Medulla oblongata (tissue), 1 donor: ENCODE measurements at regions not wholly inside any gene's neighbourhood (a gene's known extent, or its start where the extent isn't known, plus 50 kb on each side); places are given as distances from the start of the nearest gene placed in this dataset.

Source experiments
- DNase-seq: peaks from one replicate; pipeline ENCODE4 v3.0.0-alpha.2; 2015; ENCODE audit errors: extremely low spot score

DNA sequence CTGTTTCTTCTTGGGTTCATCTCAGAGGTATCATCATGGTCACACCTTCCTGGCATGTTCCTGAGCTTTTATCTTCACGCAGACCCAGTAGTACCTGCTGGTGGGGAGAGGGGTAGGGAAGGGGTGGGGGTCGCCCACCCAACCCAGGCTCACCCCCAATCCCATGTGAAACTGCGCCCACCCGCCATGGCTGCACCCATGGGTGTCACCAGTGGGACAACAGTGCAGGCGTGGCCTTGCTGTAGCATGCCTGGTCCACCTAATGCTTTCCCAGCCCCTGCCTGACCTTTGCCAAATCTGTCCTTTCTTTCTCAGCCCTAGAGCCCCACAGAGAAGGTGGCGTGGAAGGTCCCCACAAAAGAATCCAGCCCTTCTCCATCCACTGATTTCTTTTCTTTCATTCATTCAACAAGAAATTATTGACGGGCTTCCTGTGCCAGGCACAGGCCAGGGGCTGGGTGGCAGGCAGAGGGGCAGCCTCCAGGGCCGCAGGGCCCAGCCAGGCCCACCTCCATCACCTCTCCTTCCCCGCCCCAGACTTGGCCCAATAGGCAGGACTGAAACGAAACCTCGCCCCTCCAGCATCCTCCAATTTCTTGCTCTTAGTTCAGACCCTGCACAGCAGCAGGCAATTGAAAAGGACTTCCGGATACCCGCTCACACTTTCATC lies 79.1 kb upstream of the TNRC6C start:
- no peak for DNase-seq

- no peak for DNase-seq
These were observed 78.6 kb upstream of the TNRC6C start for GRCh38 chr17:77879896-77880280.

- no peak for DNase-seq
These were observed 77.6 kb upstream of the TNRC6C start for GRCh38 chr17:77880711-77881450.

DNA sequence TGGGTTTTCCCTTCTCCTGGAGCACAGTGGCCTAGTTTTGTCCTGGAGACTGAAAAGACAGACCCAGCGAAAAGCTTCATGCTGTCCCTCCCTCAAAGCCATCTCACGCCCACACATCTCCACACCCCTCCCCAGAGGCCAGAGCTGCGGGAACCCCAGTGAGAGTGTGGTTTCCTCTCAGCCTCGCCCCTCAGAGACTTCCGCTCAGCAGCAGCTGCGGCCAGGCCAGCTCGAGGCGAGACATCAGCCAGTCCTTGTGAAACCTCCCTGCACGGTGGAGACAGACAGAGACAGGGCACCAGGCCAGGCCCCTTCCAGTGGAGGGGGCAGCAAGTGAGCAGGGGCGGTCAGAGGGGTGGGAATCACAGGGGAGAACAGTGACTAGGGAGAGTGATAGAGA lies 77.0 kb upstream of the TNRC6C start:
- peak; percentile 68 for DNase-seq

GRCh38 chr17:77882040-77882439 lies 76.5 kb upstream of the TNRC6C start:
- no peak for DNase-seq

- DNase-seq = peak; percentile 79
These were observed 75.9 kb upstream of the TNRC6C start for GRCh38 chr17:77882481-77883212.

DNA sequence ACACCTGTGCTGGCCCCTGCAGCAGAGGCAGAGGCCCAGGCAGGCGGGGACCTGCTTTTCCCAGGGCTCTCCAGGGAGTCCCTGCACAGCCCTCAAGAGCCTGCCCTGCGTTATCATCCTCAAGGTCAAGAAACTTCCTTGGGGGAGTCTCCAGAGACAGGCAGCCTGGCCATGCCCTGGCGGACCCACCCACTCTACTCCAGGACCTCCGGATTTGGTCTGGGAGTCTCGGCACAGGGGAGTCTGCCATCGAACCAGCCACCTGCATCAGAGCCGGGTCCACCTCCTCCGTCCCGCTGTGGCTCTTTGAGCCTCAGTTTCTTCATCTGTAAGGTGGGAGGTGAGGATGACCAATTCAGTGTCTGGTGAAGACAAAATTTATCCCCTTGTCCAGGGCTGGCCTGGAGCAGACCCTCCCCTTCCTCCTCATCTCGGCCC lies 75.3 kb upstream of the TNRC6C start:
- no peak for DNase-seq

DNA sequence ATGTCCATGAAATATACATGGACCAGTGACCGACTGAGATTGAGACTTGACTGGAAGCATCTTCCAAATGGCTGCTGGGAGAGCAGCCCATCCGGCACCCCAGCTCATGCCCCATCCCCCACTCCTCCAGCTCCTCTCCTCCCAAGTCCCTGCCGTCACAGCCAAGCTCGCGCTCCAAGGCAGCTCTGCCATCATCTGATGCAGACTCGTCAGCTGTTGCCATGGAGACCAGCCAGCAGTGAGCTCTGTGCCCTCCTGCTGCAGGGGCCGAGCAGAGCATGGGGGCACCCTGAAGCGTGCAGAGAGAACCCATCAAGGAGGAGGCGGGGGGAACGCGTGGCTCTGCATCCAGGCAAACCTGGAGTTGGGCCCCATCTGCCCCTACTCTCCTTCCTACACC lies 74.5 kb upstream of the TNRC6C start:
- peak; percentile 92 for DNase-seq

GRCh38 chr17:77884967-77885641 lies 73.4 kb upstream of the TNRC6C start:
- no peak for DNase-seq

- DNase-seq = no peak
These were observed 72.7 kb upstream of the TNRC6C start for GRCh38 chr17:77885678-77886386.

DNA sequence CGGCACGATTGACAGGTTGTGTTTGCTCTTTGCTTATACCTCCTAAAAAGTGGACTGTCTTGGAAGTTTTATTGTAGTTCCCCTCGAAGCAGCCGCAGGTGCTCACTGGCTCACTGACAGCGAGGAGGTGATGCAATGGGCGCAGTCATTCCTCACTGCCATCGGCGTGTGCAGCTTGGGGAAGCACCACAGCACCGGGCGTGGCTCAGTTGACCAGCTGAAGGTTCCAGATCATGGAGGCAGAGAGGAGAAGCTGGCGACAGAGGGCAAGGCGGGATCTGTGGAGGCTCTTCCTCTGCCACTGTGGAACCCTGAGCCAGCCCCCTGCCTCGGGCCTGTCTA lies 72.1 kb upstream of the TNRC6C start:
- DNase-seq = no peak

DNA sequence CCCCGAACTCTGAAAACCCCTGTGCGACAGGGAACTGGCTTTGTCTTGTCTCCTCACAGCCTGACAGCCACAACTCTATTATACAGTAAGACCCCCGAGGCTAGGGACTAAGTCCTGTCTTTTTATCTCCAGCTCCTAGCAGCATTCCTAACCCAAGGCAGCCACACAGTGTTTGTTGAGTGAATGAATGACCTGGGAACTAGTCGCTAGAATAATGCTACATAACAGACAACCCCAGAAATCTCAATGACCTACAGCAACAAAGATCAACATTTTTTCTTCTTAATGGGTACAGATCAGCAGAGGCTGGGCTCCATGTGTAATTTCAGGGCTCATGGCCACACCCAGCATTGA lies 71.4 kb upstream of the TNRC6C start:
- DNase-seq = no peak

- DNase-seq = peak; percentile 68
These were observed 70.8 kb upstream of the TNRC6C start for GRCh38 chr17:77887464-77888241.

GRCh38 chr17:77888242-77889134 lies 70.0 kb upstream of the TNRC6C start:
- no peak for DNase-seq

DNA sequence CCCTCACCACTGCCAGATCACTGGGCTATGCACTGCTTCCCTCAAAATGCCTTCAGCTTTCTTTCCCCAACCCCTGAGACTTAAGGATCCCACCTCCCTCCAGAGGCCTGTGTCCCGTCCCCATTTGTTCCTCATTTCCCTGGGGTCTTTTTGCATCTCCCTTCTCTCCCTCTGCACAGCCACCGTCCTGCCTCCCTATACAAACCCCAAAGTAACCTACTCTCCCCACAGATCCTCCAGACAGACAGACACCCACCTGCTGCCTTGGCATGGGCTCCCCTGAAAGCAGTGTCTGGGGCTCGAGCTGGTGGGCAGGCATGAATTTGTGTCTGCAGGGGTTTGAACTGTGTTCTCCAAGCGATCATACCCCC lies 69.4 kb upstream of the TNRC6C start:
- no peak for DNase-seq

DNA sequence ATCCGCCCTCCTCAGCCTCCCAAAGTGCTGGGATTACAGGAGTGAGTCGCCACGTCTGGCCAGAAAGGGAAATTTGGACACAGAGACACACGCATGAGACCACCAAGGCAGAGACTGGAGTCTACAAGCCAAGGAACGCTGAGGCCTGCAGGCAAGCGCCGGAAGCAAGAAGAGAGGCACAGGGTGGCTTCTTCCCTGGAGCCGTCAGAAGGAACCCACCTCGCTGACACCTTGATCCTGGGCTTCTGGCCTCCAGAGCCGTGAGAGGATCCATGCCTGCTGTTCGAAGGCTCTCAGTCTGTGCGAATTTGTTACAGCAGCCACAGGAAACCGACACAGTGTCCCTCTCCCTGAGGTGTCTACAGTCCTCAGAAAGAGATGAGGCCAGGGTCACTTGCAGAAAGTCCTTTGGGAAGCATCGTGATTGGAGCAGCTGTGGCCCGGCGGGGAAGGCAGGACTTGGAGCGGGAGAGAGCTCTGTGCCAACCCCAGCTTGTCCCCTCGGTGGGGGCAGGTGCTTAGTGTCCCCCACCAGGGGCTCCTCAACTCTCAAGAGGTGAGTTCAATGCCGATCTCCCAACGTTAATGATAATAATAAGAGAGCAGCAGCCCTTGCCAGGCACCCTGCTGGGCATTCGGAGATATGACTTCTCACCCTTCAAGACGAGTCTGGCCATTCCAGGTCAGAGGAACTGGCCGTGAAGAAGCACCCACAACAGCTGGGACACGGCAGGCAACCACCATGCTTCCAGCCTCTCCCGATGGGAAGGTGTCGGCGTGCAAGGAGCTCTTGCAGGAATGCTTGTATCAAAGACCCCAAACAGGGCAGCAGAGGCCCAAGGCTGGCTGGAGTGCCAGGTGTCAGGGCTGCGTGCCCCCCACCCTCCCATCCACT lies 68.4 kb upstream of the TNRC6C start:
- no peak for DNase-seq

- DNase-seq = no peak
These were observed 67.7 kb upstream of the TNRC6C start for GRCh38 chr17:77890771-77891170.

GRCh38 chr17:77891602-77892001 lies 66.9 kb upstream of the TNRC6C start:
- DNase-seq = no peak

DNA sequence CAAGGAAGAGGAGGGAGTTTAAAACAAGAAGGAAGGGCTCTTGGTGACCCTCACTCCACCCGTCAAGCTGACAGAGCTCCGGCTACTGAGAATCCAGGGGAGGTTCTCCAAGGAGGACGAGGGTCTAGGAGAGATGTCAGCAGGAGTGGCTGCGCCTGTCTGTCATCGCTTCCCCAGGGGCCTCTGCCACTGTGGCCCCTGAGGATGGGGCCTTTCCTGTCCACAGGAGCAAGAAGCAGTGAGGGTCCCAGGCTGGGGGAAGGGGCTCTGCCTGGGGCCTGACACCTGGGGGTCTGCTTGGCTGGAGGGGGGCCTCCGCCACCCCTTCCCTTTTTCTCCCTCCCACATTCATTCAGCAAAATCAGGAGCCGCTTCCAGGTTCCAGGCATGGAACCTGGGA lies 66.5 kb upstream of the TNRC6C start:
- DNase-seq = no peak
